ENCODE measurements at regions not wholly inside any gene's neighbourhood (a gene's known extent, or its start where the extent isn't known, plus 50 kb on each side); places are given as distances from the start of the nearest gene placed in this dataset.

- no peak for TF ChIP-seq POLR2AphosphoS5 (IDR thresholded peaks at IDR 0.05; ENCODE audit: insufficient read depth, low read depth, low read length)
- no peak for TF ChIP-seq CTCF (IDR thresholded peaks at IDR 0.05; ENCODE audit: extremely low read depth in 1 of 2, insufficient read depth in 1 of 2, low read depth in 1 of 2, low read length in 2 of 2)
- no peak for TF ChIP-seq EZH2 (IDR thresholded peaks at IDR 0.05; ENCODE audit: borderline replicate concordance, low read depth, low read length, severe bottlenecking)
- no peak for TF ChIP-seq POLR2A (IDR thresholded peaks at IDR 0.05; ENCODE audit: low read depth, low read length)
- TF ChIP-seq FOS (IDR thresholded peaks at IDR 0.05; ENCODE audit: borderline replicate concordance, insufficient read depth, low read length) = no peak
- TF ChIP-seq GATA2 (IDR thresholded peaks at IDR 0.05; ENCODE audit: insufficient read depth, insufficient read length, low read depth, low read length) = no peak
Measured at GRCh38 chr13:76285463-76285862, 600.7 kb downstream of the KCTD12 start.

Data from endothelial cell of umbilical vein (primary cell).